GM21576 (cell line): ENCODE measurements at regions not wholly inside any gene's neighbourhood (a gene's known extent, or its start where the extent isn't known, plus 50 kb on each side); places are given as distances from the start of the nearest gene placed in this dataset.
"Not testable (repeated sequence)": the region's sequence is repeated elsewhere in the genome, so short reads cannot be mapped to it uniquely, and the experiment has no call there.

ENCODE experiments used
- ATAC-seq: cut with Tn5 transposase; IDR thresholded peaks from one replicate; pipeline ENCODE4 v1.9.1; 2021; ENCODE audit warnings: mild to moderate bottlenecking, moderate library complexity; ENCODE audit not compliant: unreplicated experiment

GRCh38 chr4:9505341-9505740 is 61.1 kb downstream of the DEFB131A start:
- ATAC-seq, result not testable (repeated sequence)

DNA sequence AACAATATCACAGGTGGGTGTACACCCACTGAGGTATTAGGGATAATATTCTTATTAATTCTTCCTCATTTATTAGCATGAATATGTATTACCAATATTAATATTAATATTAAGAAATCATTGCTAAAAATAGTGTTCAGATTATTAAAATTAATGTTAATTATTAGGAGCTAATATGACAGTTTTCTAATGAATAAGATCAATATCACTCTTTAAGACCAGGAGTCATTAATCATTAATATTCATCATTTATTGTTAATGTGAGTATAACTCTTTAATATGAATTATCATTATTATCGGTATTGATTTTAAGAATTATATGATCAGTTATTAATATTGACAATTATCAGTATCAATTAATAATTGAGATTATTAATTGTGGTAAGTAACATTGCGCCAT is 62.5 kb downstream of the DEFB131A start:
- ATAC-seq, result not testable (repeated sequence)

- ATAC-seq, result not testable (repeated sequence)
Measured at GRCh38 chr4:9512941-9513340, 68.7 kb downstream of the DEFB131A start.

- ATAC-seq, result not testable (repeated sequence)
Measured at GRCh38 chr4:9519631-9520030, 75.4 kb downstream of the DEFB131A start.

DNA sequence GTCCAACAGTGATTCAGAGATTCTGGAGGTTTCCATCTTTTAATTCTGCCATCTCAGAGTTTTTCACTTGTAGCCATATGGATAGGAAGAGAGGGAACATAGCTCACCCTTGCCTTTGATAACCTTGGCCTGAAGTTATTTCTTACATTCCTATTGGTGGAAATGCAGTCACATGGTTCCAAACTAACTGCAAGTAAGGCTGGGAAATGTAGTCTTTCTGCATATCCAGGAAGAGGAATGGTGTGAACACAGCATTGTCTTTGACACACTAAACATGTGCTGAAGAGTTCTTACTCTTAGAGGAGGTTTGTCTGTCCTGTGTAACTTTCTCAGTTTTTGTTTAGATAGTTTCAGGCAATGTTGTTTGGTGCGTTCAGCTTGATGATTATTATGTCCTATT is 78.7 kb downstream of the DEFB131A start:
- ATAC-seq, result not testable (repeated sequence)

- ATAC-seq, result not testable (repeated sequence)
Measured at GRCh38 chr4:9524406-9524805, 80.2 kb downstream of the DEFB131A start.

GRCh38 chr4:9532134-9532862 is 88.1 kb downstream of the DEFB131A start:
- ATAC-seq, result not testable (repeated sequence)

GRCh38 chr4:9532863-9533192 is 88.6 kb downstream of the DEFB131A start:
- ATAC-seq, result not testable (repeated sequence)

GRCh38 chr4:9537101-9537500 is 92.9 kb downstream of the DEFB131A start:
- not testable (repeated sequence) for ATAC-seq

DNA sequence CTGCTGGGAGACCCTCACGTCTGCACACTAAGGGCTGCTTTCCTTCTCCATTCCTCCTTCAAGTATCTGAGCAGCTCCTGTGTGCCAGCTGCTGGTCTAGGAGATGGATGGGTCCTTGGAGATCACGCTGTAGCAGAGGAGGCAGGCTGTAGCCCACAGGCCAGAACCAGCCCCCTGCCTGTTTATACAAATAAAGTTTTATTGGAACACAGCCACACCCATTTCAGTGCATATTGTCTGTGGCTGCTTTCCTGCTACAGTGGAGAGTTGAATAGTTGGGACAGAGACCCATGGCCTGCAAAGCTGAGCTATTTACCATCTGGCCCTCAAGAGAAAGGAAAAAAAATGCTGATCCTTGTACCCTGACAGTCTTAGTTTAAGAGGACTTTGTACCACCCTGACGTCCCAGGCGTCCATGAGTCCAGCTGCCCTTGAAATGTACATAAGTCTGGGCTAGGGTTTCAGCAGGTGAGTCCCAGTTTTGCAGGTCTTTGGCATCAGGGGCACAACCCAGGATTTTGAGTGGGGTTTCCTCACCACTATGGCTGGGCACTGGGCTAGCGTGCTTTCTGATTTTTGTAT is 95.8 kb downstream of the DEFB131A start:
- ATAC-seq, result not testable (repeated sequence)

DNA sequence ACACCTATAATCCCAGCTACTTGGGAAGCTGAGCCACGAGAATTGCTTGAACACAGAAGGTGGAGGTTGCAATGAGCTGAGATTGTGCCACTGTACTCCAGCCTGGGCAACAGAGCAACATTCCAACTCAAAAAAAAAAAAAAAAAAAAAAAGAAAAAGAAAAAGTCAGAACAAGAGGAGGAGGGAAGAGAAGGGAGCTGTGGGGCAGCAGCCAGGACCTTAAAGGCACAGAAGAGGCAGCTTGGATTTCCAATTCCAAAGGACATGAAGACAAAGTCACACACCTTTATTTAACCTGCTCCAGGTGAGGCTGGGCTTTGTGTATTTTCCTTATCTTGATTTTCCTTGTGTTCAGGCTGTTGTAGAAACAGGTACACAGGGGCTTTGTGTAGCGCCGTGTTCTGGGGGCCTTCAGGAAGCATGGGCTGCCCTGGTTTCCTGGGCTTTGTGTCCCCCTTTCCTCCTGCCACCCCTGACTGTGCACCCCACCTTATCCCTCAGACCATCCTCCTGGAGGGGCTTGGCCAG is 97.2 kb downstream of the DEFB131A start:
- not testable (repeated sequence) for ATAC-seq

GRCh38 chr4:9544851-9545250 is 100.6 kb downstream of the DEFB131A start:
- not testable (repeated sequence) for ATAC-seq

DNA sequence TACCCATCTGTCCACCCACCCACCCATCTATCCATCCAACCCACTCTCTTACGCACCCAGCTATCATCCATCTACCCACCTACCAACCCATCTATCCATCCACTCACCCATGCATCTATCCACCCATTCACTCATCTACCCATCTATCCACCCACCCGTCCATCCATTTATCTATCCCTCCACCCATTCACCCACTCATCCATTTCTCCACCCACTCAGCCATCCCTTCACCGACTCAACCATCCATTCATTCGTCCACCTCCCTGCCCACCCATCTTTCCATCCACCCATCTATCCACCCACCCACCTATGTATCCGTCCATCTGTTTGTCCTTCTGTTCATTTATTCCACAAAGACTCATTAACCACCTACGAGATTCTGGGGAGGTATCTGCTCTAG is 103.3 kb downstream of the DEFB131A start:
- ATAC-seq, result not testable (repeated sequence)

DNA sequence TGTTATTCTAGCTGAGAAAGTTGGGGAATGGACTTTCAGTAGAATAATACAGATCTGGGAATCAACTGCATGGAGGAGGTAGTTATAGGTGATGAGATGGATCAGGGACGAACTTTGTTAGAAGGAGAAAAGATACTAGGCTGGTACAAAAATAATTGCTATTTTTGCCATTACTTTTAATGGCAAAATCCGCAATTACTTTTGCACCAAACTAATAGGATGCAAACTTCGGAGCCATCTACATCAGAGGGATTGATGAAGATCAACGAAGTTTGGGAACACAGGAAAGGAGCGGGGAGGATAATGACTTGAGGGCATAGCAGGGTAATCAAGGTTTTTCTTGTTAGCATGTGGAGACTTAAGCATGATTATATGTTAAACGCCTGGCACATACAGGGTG is 111.9 kb downstream of the DEFB131A start:
- ATAC-seq, result not testable (repeated sequence)

- not testable (repeated sequence) for ATAC-seq
Measured at GRCh38 chr4:9577869-9578268, 133.7 kb downstream of the DEFB131A start.

DNA sequence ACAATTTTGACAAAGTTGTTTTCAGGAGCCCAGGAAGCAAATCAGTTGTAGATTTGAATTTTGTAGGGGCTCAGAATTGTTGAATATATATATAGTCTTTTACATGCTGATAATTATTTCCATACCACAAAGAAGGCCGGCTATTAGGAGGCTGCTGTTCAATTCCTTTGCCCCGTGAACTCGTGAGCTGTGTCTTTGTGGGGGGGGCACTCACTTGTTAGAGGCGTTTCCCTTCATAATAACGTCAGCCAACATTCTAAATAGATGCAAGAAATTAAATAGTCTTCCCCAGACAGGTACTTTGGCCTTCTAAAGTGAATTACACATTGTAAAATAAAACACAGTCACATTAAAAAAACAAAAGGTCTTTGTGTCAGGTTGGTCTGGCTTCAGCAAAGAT is 138.7 kb downstream of the DEFB131A start:
- ATAC-seq, result not testable (repeated sequence)

DNA sequence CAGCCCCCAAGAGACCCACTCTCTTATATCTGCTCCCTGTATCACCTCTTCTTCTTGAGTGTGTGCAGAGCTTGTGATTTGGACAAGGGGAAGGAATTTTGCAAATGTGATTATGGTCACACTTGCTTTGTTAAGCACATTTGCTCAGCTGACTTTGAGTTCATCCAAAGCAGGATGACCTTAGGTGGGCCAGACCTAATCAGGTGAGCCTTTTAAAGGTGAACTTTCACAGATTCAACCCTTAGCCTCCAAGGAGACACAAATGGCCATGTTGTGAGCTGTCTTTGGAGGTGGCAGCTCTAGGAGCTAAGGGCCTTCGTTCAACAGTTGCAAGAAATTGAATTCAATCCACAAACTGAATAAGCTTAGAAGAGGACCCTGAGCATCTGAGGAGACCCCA is 147.8 kb downstream of the DEFB131A start:
- ATAC-seq, result no peak

- no peak for ATAC-seq
Measured at GRCh38 chr4:9594948-9595347, 150.7 kb downstream of the DEFB131A start.

DNA sequence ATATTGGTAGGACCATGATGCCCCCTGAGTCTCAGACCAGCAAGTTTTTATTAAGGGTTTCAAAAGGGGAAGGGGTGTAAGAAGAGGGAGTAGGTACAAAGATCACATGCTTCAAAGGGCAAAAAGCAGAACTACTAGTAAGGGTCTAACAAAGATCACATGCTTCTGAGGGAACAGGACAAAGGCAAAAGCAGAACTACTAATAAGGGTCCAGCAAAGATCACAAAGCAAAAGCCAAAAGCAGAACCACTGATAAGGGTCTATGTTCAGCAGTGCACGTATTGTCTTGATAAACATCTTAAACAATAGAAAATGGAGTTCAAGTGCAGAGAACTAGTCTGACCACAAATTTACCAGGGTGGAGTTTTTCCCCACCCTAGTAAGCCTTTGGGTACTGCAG is 151.3 kb downstream of the DEFB131A start:
- ATAC-seq, result not testable (repeated sequence)

DNA sequence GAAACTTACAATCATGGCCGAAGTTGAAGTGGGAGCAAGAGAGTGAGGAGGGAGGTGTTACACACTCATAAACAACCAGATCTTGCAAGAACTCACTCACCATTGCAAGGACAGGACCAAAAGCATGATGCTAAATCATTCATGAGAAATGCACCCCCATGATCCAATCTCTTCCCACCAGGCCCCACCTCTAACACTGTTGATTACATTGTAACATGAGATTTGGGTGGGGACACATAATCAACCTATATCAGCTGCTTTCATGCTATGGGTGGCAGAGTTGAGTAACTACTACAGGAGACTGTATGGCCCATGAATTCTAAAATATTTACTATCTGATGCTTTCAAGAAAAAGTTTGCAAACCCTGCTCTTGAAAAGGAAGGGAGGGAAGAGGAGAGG is 155.1 kb downstream of the DEFB131A start:
- ATAC-seq, result no peak

- ATAC-seq, result no peak
Measured at GRCh38 chr4:9600246-9600645, 156.0 kb downstream of the DEFB131A start.

DNA sequence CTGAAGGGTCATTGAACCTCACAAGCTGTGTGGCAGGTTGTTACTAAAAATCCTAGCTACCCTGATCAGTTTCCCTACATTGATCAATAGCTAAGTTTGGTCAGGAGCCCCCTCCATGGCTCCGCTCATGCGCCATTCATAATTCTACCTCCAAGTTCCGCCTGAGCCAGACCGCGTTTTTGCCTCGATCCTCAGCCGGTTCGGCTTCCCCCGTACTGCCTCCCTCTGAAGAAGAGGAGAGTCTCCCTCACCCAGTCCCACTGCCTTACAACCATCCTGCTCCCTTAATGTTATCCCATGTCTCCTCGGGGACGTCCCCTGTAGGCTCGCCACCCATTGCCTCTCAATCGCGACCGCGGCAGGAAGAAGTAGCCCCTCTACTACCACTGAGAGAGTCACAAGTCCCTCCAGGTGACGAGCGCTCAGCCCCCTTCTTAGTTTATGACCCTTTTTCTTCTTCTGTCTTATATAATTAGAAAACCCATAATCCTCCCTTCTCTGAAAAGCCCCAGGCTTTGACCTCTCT is 158.2 kb downstream of the DEFB131A start:
- ATAC-seq, result no peak
